Body of pancreas (tissue), 4 donors: ENCODE measurements at regions not wholly inside any gene's neighbourhood (a gene's known extent, or its start where the extent isn't known, plus 50 kb on each side); places are given as distances from the start of the nearest gene placed in this dataset.

Experiments used
- ATAC-seq: fragments of 150-250 bp; one replicate; pipeline ENCODE4 v1.9.1; 2016
- DNase-seq, 4 donors: peaks; one replicate each; pipeline ENCODE4 v3.0.0-alpha.2; 2019
- H3K27ac ChIP-seq, 4 donors: fragments of 200-600 bp; sonication (generic); 1 replicate in 3 of 4; 2 replicates in 1 of 4; pipeline versions ENCODE4 v1.5.1 to v1.6.1; 2016 to 2019; ENCODE audit warnings: mild to moderate bottlenecking in 1 of 4, mixed read lengths in 1 of 4, moderate library complexity in 1 of 4
- H3K27me3 ChIP-seq, 2 donors: fragments of 200-600 bp; sonication (generic); one replicate each; pipeline ENCODE4 v1.6.0; 2016; ENCODE audit warnings: mild to moderate bottlenecking in 1 of 2
- H3K36me3 ChIP-seq, 2 donors: fragments of 200-600 bp; sonication (generic); replicated peaks in 1 of 2; 2 replicates each; pipeline ENCODE4 v1.5.1; 2016; ENCODE audit warnings: low read depth in 2 of 2; ENCODE audit not compliant: insufficient read depth in 1 of 2
- H3K4me1 ChIP-seq: fragments of 200-600 bp; sonication (generic); one replicate; pipeline ENCODE4 v1.6.0; 2016
- H3K4me3 ChIP-seq, 2 donors: fragments of 200-600 bp; sonication (generic); 1 replicate in 1 of 2; 2 replicates in 1 of 2; pipeline ENCODE4 v1.5.1; 2016 to 2019
- H3K9me3 ChIP-seq, 3 donors: fragments of 200-600 bp; sonication (generic); 1 replicate in 2 of 3; 2 replicates in 1 of 3; pipeline ENCODE4 v1.5.1; 2016
- CTCF ChIP-seq, 7 experiments: fragments of 450-650 bp in 4 of 7; fragments of 200-600 bp in 3 of 7; sonication (generic) in 3 of 7; IDR thresholded peaks; one replicate each; pipeline ENCODE4 v1.5.1; 2016 to 2019; ENCODE audit warnings: antibody characterized with exemption in 7 of 7
- POLR2A ChIP-seq, 3 donors: fragments of 450-650 bp; IDR thresholded peaks; one replicate each; pipeline ENCODE4 v1.6.1; 2016; ENCODE audit warnings: antibody characterized with exemption in 3 of 3, mild to moderate bottlenecking in 2 of 3
- WGBS, 2 donors: methylation state at CpG; one replicate each; pipeline ENCODE4 v1.1.5; 2017; 5-methylcytosine and 5-hydroxymethylcytosine counted together
- intact Hi-C: fragments of 100-400 bp; cut with DNase I; formaldehyde crosslinking; loops from one replicate; pipeline ENCODE4 v1.15.1; 2023

DNA sequence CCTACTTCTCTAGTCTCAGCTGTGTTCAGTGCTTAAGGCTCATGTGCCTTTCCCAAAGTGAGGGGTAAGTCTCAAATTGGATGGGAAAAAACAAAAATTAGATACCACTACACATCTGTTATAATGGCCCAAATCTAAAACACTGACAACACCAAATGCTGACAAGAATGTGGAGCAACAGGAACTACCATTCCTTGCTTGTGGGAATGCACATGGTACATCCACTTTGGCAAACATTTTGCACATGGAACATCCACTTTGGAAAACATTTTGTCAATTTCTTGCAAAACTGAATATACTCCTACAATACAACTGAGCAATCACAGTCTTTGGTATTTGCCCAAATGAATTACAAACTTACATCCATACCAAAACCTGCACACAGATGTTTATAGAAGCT is 109.3 kb downstream of the TENT5A start:
- no peaks in the 10 kb centered on the region for H3K36me3 ChIP-seq
- no peak for TF ChIP-seq CTCF (IDR thresholded peaks at IDR 0.05)
- no peak for TF ChIP-seq POLR2A (IDR thresholded peaks at IDR 0.05)
- no peak overlapping the region for H3K27ac ChIP-seq
- DNase-seq (no peak), ATAC-seq (no peak)
- no peaks in the 10 kb centered on the region for H3K9me3 ChIP-seq
- H3K27me3 ChIP-seq: peaks cover 0 to 2% of the 10 kb centered on the region in 2 donors
- no peak overlapping the region for H3K4me3 ChIP-seq
- intact Hi-C loops: no loop called here
- H3K4me1 ChIP-seq: no peaks in the 10 kb centered on the region

DNA sequence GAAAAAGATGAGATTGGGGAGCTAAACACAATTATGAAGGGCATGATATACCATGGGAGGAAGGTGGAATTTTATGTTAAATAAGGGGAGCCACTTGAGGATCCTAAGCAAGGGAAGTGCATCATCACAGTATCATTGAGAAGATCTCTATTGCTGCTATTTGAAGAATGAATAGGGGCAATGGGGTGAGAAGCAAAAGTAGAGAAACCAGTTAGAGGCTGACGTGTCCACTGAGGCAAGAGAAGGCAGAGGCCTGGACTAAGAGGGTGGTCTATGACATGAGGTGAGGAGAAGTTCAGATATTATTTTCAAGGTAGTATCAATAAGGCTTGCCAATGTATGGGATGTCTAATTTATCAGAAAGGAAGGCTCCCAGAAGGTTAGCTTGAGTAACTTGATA is 111.6 kb downstream of the TENT5A start:
- ATAC-seq (no peak), DNase-seq (no peak)
- TF ChIP-seq POLR2A (IDR thresholded peaks at IDR 0.05) (no peak), CTCF (IDR thresholded peaks at IDR 0.05) (no peak)
- WGBS, 2 donors: 69 to 81% methylated on average over 1 of the region's 1 CpG
- intact Hi-C loops: no loop called here
- no peaks in the 10 kb centered on the region for H3K4me1 ChIP-seq
- no peaks in the 10 kb centered on the region for H3K36me3 ChIP-seq
- H3K4me3 ChIP-seq: no peak overlapping the region
- peaks cover 0 to 1% of the 10 kb centered on the region in 2 donors for H3K27me3 ChIP-seq
- H3K27ac ChIP-seq: no peak overlapping the region
- H3K9me3 ChIP-seq: no peaks in the 10 kb centered on the region

DNA sequence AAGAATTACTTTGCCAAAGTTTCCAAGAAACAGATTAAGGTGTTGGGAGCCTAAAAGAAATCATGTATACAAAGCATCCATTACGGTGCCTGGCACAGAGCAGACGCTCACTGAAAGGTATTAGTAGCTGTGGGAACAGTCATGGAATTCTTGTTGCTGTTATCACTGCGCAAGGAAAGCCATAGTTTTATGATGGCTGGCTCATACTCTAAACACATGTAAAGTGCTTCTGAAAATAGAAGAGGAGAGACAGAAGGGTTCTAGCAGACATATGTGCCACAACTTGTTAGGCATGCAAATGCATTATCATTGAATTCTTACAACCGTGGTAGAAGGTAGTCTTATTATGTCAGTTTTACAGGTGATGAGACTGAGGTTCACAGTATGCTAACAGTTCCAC is 112.4 kb downstream of the TENT5A start:
- H3K4me1 ChIP-seq: no peaks in the 10 kb centered on the region
- no peak for ATAC-seq
- H3K27ac ChIP-seq: no peak overlapping the region
- no peaks in the 10 kb centered on the region for H3K27me3 ChIP-seq
- H3K9me3 ChIP-seq: no peaks in the 10 kb centered on the region
- intact Hi-C loops: no loop called here
- TF ChIP-seq CTCF (IDR thresholded peaks at IDR 0.05): no peak
- no peak overlapping the region for H3K4me3 ChIP-seq
- DNase-seq: no peak
- H3K36me3 ChIP-seq: no peaks in the 10 kb centered on the region
- 84 to 88% methylated on average over 4 of the region's 4 CpGs for WGBS, 2 donors

- Histone ChIP-seq H3K4me3 (no peak overlapping the region), H3K36me3 (no peaks in the 10 kb centered on the region), H3K9me3 (no peaks in the 10 kb centered on the region), H3K27ac (no peak overlapping the region), H3K27me3 (no peaks in the 10 kb centered on the region), H3K4me1 (no peaks in the 10 kb centered on the region)
- DNase-seq: no peak
- intact Hi-C loops: no loop called here
- TF ChIP-seq CTCF (IDR thresholded peaks at IDR 0.05): no peak
- no peak for TF ChIP-seq POLR2A (IDR thresholded peaks at IDR 0.05)
- WGBS, 2 donors: 90% methylated on average over 4 of the region's 4 CpGs
- ATAC-seq: no peak
Measured at GRCh38 chr6:81638366-81638765, 114.1 kb downstream of the TENT5A start.

DNA sequence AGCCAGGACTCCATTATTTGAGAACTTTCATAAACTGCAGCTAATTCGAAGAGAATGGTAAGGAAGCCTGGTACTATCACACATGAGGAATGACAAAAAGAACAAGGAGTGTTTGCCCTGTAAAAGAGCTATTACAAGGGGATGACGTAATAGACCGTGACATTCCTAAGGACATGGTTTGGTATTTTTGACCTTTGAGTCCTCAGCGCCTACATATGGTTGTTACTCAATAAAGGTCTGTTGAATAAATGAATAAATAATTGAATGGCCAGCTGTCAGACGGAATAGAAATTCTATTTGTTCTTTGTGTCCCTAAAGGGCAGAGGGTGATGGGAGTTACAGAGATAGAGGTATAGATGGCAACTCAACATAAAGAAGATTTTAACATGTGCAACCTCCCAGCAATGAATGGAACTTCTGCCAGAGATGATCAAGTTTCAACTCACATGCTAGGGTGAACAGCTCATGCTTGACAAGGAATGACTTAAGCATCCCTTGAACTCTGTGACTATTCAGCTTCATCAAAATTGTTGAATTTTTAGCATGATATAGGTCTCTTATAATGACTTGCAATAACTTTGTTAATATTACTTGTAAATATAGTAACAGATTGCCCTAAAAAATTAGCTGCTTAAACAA is 115.4 kb downstream of the TENT5A start:
- WGBS, 2 donors: 70 to 76% methylated on average over 5 of the region's 5 CpGs
- ATAC-seq: no peak
- no peaks in the 10 kb centered on the region for H3K9me3 ChIP-seq

More for the DNA sequence above, 115.4 kb downstream of the TENT5A start:
- H3K4me1 ChIP-seq: no peaks in the 10 kb centered on the region
- no peaks in the 10 kb centered on the region for H3K36me3 ChIP-seq
- intact Hi-C loops: no loop called here
- no peak for DNase-seq
- H3K4me3 ChIP-seq: no peak overlapping the region
- TF ChIP-seq CTCF (IDR thresholded peaks at IDR 0.05): no peak
- TF ChIP-seq POLR2A (IDR thresholded peaks at IDR 0.05): no peak
- H3K27ac ChIP-seq: no peak overlapping the region
- no peaks in the 10 kb centered on the region for H3K27me3 ChIP-seq
